HK-2 (cell line): ENCODE measurements at regions not wholly inside any gene's neighbourhood (a gene's known extent, or its start where the extent isn't known, plus 50 kb on each side); places are given as distances from the start of the nearest gene placed in this dataset.
"Not testable (repeated sequence)": the region's sequence is repeated elsewhere in the genome, so short reads cannot be mapped to it uniquely, and the experiment has no call there.

ENCODE experiments used
- DNase-seq: peaks from one replicate; pipeline ENCODE4 v3.0.0-alpha.2; 2018; ENCODE audit not compliant: unreplicated experiment

DNA sequence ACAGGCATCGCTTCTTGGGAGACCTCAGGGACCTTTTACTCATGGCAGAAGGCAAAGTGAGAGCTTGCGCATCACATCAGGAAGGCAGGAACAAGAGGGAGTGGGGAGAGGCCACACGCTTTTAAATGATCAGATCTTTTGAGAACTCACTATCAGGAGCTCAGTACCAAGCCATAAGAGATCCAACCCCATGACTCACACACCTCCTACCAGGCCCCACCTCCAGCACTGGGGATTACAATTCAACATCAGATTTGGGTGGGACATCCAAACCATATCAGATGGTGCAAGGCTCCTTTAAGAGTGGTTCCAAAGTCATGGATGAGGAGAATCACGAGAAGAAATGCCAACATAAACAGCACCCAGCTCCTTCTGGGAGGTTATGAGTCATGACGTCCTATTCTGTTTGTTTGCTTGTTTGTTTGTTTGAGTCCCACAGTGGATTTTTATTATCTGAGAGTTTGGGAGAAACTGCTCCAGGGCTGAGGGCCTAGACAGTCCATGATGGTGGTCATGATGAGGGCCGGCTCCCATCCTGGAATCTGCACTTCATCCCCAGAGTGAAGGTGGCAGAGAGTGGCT is 453.5 kb downstream of the GADD45G start:
- DNase-seq: no peak

- no peak for DNase-seq
Measured at GRCh38 chr9:90059436-90059835, 454.6 kb downstream of the GADD45G start.

DNA sequence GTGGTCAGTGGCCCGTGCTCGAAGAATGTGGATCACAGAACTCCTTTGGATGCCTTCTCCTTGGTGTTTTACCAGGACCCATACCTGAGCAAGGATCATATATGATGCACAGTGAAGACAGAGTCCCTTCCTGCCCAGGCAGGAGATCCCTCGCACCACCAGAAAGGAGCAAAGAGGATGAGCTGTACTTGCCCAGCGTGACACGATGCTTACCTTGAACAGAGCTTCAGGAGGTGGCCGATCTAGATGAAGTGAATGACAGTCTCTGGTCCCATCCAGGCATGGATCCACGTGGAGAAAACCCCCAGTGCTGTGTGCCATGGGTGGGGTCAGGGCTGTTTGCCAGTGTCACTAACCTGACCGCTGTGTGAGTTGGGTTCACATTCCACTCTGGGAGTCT is 455.4 kb downstream of the GADD45G start:
- no peak for DNase-seq

DNA sequence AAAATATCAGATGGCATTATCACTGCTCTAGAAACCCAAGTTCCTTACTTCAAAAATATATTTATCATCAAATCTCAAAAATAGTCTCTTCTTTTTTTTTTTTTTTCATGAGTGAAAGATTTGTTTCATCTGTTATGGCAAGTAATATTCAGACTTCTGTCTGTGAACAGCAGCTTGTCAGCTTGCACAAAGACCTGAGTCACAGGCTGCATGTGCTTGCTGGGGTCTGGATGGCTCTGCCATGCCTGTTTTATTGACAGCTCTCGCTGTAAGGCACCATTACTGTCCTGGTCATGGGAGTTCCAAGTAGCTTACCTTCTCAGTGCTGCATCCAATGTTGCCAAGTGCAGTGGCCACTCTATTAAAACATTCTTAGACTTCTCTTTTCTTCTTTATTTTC is 456.4 kb downstream of the GADD45G start:
- no peak for DNase-seq

DNA sequence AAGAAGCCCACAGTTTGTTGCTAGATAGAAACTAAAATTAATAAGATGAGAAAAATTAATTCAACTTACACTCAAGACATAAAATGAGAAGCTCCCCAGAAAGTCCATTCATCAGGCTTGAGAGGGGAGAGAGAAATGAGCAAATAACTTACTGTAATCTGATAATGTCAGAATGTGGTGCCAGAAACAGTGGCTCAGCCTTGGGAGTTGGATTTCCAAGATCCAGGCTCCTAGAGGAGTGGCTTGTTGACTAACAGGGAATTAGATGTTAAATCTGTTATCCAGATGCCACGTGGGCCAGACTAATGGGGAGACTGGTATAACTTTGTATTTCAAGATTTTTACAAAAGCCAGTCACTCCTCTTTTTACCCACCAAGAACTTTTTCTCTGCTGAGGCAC is 458.2 kb downstream of the GADD45G start:
- no peak for DNase-seq

GRCh38 chr9:90064248-90064647 is 459.4 kb downstream of the GADD45G start:
- no peak for DNase-seq

DNA sequence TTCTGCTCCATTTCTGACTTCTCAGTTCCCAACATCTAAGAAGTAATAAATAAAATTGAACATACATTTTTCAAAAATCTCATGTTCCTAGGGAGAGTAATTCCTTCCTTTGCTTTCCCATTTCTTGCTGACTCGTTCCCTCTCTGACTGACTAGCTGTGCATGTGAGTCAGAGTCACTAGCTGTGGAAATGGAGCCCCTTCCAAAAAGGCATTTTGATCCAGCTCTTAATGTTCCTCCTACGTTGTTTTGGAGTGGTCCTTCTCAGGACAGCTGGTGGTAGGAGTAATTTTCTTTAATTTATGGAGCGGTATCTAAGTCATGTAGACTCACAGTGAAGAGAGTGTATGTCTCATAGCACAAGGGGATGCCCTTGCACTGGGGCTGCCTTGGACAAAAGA is 460.2 kb downstream of the GADD45G start:
- DNase-seq: no peak

DNA sequence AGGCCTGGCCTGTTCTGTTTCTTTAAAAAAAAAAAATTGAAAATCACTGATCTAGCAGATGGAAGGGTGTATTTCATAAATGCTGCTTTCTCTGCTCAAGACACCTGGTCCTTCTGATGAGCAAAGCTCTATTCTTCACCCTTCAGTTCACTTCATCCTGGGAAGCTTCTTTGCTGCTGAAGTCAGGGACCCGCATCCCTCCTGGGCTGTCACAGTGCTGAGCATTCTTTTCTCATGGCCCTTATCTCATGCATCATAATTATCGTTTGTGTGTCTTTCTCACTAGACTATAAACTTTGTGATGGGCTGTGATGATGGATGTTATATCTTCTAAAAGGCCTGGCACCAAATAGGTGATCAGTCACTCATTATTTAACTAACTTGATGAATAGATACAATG is 461.0 kb downstream of the GADD45G start:
- no peak for DNase-seq

GRCh38 chr9:90069085-90069484 is 464.3 kb downstream of the GADD45G start:
- DNase-seq: no peak

DNA sequence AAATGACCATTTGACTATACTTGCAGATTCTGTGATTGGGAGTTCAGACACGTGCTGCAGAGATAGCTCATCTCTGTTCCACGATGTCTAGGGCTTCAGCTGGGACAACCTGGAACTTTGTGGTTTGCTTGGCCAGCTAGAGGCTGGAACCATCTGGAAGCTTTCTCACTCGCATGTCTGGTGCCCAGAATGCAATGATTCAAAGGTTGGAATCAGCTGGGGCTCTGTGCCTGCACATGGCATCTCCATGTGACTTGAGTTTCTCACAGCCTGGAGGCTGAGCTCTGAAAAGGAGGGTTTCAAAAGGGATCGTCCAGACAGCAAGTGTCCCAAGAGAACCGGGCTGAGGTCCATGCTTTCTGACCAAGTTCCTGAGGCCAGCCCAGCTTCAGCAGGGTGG is 465.2 kb downstream of the GADD45G start:
- no peak for DNase-seq

DNA sequence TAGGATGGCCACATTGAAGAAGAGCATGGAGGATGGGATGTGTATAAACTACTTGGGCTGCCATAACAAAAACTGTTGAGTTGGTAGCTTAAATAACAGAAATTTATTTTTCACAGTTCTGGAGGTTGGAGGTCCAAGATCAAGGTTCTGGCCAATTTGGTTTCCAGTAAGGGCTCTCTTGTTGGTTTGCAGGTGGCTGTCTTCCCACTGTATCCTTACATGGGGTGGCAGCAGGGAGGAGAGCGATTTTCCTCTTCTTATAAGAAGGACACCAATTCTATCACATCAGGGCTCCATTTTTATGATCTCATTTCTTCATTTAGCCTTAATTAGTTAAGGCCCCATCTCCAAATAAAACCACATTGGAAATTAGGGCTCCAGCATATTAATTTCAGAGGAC is 465.7 kb downstream of the GADD45G start:
- DNase-seq: no peak

- no peak for DNase-seq
Measured at GRCh38 chr9:90070931-90071660, 466.3 kb downstream of the GADD45G start.

DNA sequence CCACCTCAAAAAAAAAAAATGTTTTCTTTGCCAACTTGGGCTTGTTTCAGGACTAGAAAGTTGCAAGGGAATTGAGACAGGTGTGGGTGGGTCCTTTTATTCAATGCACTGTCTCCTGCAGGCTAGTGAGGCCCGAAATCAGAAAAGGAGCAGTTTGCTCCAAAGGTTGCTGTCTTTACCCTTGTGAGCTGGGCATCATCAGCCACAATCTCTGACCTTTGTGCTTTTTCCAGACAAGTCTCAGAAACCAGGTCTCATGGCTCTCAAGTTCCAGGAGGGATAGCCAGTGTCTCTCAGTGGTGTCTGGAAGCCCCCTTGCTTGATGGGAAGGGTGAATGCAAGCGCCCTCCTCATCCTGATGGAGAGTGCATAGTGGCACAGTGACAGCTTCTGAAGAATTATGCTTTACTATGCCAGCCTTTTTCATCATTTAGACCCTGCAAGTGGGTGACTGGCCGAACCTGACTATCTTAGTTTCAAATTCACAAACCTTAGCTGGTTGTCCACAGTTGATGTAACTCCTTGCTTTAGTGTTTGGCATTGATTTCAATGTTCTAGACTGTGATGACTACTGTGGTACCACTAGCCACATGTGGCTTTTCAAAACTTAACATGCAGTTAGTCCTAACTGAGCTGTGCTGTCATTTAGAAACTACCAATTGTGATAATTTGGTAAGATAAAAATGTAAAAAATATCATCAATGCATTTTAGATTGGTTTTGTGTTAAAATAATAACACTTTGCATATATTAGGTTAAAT is 468.6 kb downstream of the GADD45G start:
- DNase-seq: no peak

GRCh38 chr9:90074316-90074962 is 469.6 kb downstream of the GADD45G start:
- no peak for DNase-seq

- DNase-seq: not testable (repeated sequence)
Measured at GRCh38 chr9:90077598-90077997, 472.8 kb downstream of the GADD45G start.

DNA sequence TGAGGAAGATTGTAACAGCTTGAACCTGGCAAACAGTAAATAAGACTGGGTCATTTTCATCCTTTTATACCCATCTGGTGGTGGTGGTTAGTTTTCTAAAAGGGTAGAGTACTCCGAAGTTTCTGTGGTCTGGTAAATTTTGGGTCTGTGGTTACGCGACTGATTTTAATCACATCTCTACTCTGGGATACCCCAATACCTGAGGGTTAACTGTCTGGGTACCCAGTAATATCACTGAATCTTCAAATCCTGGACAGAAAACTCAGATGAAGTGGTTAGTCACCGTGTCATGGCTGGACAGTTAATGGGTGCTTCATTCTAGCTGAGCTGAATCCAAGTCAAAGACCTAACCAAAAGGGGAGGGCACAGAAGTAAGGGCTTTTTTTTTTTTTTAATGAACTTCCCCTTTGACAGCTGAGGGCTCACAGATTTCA is 474.2 kb downstream of the GADD45G start:
- DNase-seq: no peak

DNA sequence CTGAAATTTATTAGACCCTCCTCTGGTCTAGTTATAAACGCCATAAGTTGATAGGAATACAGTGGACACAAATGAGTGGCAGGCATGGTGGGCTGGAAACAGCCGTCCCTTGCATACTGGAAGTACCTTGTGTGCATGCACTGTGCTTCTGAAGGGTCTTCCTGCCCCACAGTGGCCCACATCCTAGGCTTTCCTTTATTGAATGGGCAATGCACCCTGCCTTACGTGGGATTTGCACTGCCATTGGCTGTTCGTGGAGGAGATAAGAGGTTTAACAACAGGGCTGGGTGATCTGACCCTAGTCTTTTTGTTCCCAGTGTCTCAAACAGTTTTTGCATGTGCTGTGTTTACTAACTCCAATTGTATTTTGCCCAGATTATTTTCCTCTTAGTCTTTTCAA is 480.8 kb downstream of the GADD45G start:
- DNase-seq: no peak

DNA sequence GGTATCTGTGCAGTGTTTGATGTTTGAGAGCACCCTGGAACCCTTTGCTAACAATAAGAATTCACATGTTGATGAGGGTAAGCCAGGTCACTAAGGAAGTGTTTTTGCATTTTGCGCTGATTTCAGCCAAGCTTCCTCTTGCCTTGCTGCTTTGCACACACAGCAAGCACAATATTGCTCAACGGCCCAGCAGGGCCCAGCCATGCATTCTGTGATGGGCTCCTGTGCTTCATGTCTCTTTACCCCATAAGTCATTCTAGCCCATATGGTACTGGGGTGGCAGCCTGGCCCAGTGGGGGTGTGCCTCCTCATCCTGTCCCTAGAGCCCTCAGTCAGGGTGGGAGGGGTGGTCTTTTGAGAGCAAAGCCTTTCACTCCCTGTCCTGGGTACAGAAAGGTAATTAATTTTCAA is 481.3 kb downstream of the GADD45G start:
- no peak for DNase-seq

GRCh38 chr9:90088434-90088833 is 483.6 kb downstream of the GADD45G start:
- DNase-seq: no peak

- DNase-seq: no peak
Measured at GRCh38 chr9:90088856-90089255, 484.0 kb downstream of the GADD45G start.

GRCh38 chr9:90090997-90091396 is 486.2 kb downstream of the GADD45G start:
- no peak for DNase-seq

DNA sequence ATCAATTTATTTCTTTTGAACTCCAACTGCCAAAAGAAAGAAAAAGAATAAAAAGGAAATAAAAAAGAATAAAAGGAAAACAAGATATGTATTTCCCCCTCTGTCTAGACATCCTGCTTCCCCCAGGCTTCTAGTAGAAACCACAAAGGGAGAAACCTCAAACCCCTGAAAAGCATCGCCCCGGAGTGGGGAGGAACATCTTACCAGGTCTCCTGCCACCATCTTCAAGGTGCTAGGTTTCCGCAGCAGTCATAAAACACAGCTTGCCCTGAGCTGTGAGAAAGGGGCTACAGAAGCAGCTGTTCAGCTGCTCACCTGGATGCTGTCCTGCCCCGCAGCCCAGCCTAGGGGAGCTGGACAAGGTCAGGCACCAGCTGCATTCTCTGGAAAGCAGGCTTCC is 487.7 kb downstream of the GADD45G start:
- no peak for DNase-seq

GRCh38 chr9:90095682-90096081 is 490.9 kb downstream of the GADD45G start:
- DNase-seq: no peak
